ENCODE measurements at regions not wholly inside any gene's neighbourhood (a gene's known extent, or its start where the extent isn't known, plus 50 kb on each side); places are given as distances from the start of the nearest gene placed in this dataset.

DNA sequence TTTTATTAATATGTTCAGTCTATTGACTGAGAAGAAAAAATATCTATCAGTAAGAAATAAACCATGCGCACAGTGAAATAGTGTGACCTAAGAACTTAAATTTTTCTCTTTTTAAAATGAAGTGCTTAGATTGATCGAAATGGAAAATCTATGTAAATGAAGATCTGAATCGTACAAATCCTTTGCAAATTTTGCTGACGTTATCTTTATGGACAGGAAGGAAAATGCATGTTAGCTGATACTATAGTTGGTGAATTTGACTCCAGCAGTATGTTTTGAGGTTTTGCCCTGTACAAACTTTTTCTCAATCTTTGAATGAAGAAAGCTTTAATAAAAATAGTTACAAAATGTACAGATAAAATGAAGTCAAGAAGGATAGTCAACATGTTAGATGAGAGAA is 82.9 kb downstream of the NRN1 start:
- Histone ChIP-seq H3K27ac (ENCODE audit: control insufficient read depth, insufficient read depth, low read length) (no peak overlapping the region), H3K27me3 (ENCODE audit: control insufficient read depth, extremely low read depth, insufficient read depth, low read length) (no peaks in the 10 kb centered on the region), H3K4me1 (ENCODE audit: control insufficient read depth, extremely low read depth, insufficient read depth, low read length) (no peaks in the 10 kb centered on the region), H3K9ac (ENCODE audit: control insufficient read depth, extremely low read depth, insufficient read depth, low read length) (no peak overlapping the region), H3K9me1 (ENCODE audit: control insufficient read depth, extremely low read depth, insufficient read depth, low read length) (no peaks in the 10 kb centered on the region), H3K4me2 (ENCODE audit: control insufficient read depth, extremely low read depth, insufficient read depth, low read depth, low read length) (no peak overlapping the region), H2AFZ (ENCODE audit: control insufficient read depth, low read length) (no peak overlapping the region), H3K79me2 (ENCODE audit: control insufficient read depth, insufficient read depth, low read length) (no peaks in the 10 kb centered on the region), H3K4me3 (ENCODE audit: control insufficient read depth in 2 of 3, extremely low read depth in 1 of 3, insufficient read depth in 2 of 3, low read depth in 1 of 3, low read length in 3 of 3) (no peak overlapping the region), H4K20me1 (ENCODE audit: control insufficient read depth, extremely low read depth, insufficient read depth, low read length) (no peaks in the 10 kb centered on the region), H3K36me3 (ENCODE audit: control insufficient read depth in 2 of 2, extremely low read depth in 1 of 2, insufficient read depth in 2 of 2, low read length in 2 of 2) (no peaks in the 10 kb centered on the region), H3K9me3 (ENCODE audit: control insufficient read depth, low read depth, low read length) (no peaks in the 10 kb centered on the region)
- dilution Hi-C loops (cut with MboI; ENCODE audit: extremely low pct_ligation_motif_present, low sequenced_read_pairs), result no loop called here
- FAIRE-seq, result no peak
- no peak for TF ChIP-seq EZH2 (IDR thresholded peaks at IDR 0.05; ENCODE audit: low read length)
- TF ChIP-seq, protein P1, sequence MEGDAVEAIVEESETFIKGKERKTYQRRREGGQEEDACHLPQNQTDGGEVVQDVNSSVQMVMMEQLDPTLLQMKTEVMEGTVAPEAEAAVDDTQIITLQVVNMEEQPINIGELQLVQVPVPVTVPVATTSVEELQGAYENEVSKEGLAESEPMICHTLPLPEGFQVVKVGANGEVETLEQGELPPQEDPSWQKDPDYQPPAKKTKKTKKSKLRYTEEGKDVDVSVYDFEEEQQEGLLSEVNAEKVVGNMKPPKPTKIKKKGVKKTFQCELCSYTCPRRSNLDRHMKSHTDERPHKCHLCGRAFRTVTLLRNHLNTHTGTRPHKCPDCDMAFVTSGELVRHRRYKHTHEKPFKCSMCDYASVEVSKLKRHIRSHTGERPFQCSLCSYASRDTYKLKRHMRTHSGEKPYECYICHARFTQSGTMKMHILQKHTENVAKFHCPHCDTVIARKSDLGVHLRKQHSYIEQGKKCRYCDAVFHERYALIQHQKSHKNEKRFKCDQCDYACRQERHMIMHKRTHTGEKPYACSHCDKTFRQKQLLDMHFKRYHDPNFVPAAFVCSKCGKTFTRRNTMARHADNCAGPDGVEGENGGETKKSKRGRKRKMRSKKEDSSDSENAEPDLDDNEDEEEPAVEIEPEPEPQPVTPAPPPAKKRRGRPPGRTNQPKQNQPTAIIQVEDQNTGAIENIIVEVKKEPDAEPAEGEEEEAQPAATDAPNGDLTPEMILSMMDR (optimal IDR thresholded peaks at IDR 0.05 in 1 of 3, IDR thresholded peaks at IDR 0.05 in 1 of 3, conservative IDR thresholded peaks at IDR 0.05 in 1 of 3; ENCODE audit: extremely low read depth in 1 of 3, insufficient read depth in 2 of 3, low read length in 3 of 3), result no peak
- no peak for DNase-seq (ENCODE audit: low read depth, low spot score)

DNA sequence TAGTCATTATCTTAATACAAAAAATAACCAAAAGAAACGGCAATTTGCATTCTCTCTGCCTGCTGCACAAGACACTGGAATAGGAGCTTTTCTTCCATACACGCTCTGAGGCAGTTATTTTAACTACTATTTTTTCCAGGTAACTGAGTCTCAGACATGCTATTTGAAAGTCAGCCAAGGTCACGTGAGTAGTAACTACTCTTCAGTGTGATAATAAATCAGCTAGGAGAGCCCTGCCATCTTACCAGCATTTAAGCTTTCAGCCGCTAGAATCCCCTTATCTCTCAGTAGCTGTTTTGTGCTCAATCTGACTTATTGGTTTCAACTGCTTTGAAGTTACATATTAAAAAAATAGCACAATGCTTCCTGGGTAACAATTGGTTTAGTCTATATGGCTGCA is 84.5 kb downstream of the NRN1 start:
- Histone ChIP-seq H3K27ac (ENCODE audit: control insufficient read depth, insufficient read depth, low read length) (no peak overlapping the region), H3K9me3 (ENCODE audit: control insufficient read depth, low read depth, low read length) (no peaks in the 10 kb centered on the region), H3K27me3 (ENCODE audit: control insufficient read depth, extremely low read depth, insufficient read depth, low read length) (no peaks in the 10 kb centered on the region), H3K36me3 (ENCODE audit: control insufficient read depth in 2 of 2, extremely low read depth in 1 of 2, insufficient read depth in 2 of 2, low read length in 2 of 2) (no peaks in the 10 kb centered on the region), H3K9ac (ENCODE audit: control insufficient read depth, extremely low read depth, insufficient read depth, low read length) (no peak overlapping the region), H3K9me1 (ENCODE audit: control insufficient read depth, extremely low read depth, insufficient read depth, low read length) (no peaks in the 10 kb centered on the region), H3K4me1 (ENCODE audit: control insufficient read depth, extremely low read depth, insufficient read depth, low read length) (no peaks in the 10 kb centered on the region), H3K4me2 (ENCODE audit: control insufficient read depth, extremely low read depth, insufficient read depth, low read depth, low read length) (no peak overlapping the region), H4K20me1 (ENCODE audit: control insufficient read depth, extremely low read depth, insufficient read depth, low read length) (no peaks in the 10 kb centered on the region), H3K79me2 (ENCODE audit: control insufficient read depth, insufficient read depth, low read length) (no peaks in the 10 kb centered on the region), H2AFZ (ENCODE audit: control insufficient read depth, low read length) (no peak overlapping the region), H3K4me3 (ENCODE audit: control insufficient read depth in 2 of 3, extremely low read depth in 1 of 3, insufficient read depth in 2 of 3, low read depth in 1 of 3, low read length in 3 of 3) (no peak overlapping the region)
- DNase-seq (ENCODE audit: low read depth, low spot score) (no peak), FAIRE-seq (no peak)
- dilution Hi-C loops (cut with MboI; ENCODE audit: extremely low pct_ligation_motif_present, low sequenced_read_pairs), result no loop called here
- no peak for TF ChIP-seq EZH2 (IDR thresholded peaks at IDR 0.05; ENCODE audit: low read length)
- TF ChIP-seq, protein P1 (optimal IDR thresholded peaks at IDR 0.05 in 1 of 3, IDR thresholded peaks at IDR 0.05 in 1 of 3, conservative IDR thresholded peaks at IDR 0.05 in 1 of 3; ENCODE audit: extremely low read depth in 1 of 3, insufficient read depth in 2 of 3, low read length in 3 of 3), result no peak

All from keratinocyte (primary cell).